GM23338 (cell line): ENCODE measurements at regions not wholly inside any gene's neighbourhood (a gene's known extent, or its start where the extent isn't known, plus 50 kb on each side); places are given as distances from the start of the nearest gene placed in this dataset.

Experiments used
- ATAC-seq: fragments of 200-7000 bp; cut with Tn5 transposase; 3 replicates; pipeline ENCODE4 v1.9.1; 2020
- DNase-seq: peaks from one replicate; pipeline ENCODE4 v3.0.0-alpha.2; 2015; ENCODE audit warnings: low spot score
- H2AFZ ChIP-seq: fragments of 200-600 bp; sonication (generic); 2 replicates; pipeline ENCODE4 v1.8.0; 2016; ENCODE audit warnings: antibody characterized with exemption, mild to moderate bottlenecking, moderate library complexity
- H3F3A ChIP-seq: fragments of 200-600 bp; sonication (generic); replicated peaks from 2 replicates; pipeline ENCODE4 v1.8.0; 2017; ENCODE audit warnings: antibody characterized with exemption, mixed run types, low read depth
- H3K27ac ChIP-seq: fragments of 200-600 bp; sonication (generic); 2 replicates; pipeline ENCODE4 v1.6.1; 2016; ENCODE audit warnings: low read depth
- H3K27me3 ChIP-seq: fragments of 200-600 bp; sonication (generic); 2 replicates; pipeline ENCODE4 v1.8.0; 2016; ENCODE audit warnings: mild to moderate bottlenecking, mixed run types, moderate library complexity; ENCODE audit not compliant: insufficient read depth
- H3K36me3 ChIP-seq: fragments of 200-600 bp; sonication (generic); 2 replicates; pipeline ENCODE4 v1.8.0; 2016; ENCODE audit warnings: mild to moderate bottlenecking; ENCODE audit not compliant: insufficient read depth
- H3K4me1 ChIP-seq: fragments of 200-600 bp; sonication (generic); 2 replicates; pipeline ENCODE4 v1.8.0; 2016; ENCODE audit warnings: mild to moderate bottlenecking, moderate library complexity; ENCODE audit not compliant: insufficient read depth
- H3K4me2 ChIP-seq: fragments of 200-600 bp; sonication (generic); 2 replicates; pipeline ENCODE4 v1.7.1; 2017; ENCODE audit warnings: mixed run types
- H3K4me3 ChIP-seq: fragments of 200-600 bp; sonication (generic); 2 replicates; pipeline ENCODE4 v1.6.1; 2016; ENCODE audit warnings: mixed run types
- H3K79me2 ChIP-seq: fragments of 200-600 bp; sonication (generic); replicated peaks from 2 replicates; pipeline ENCODE4 v1.8.0; 2017; ENCODE audit warnings: mild to moderate bottlenecking; ENCODE audit not compliant: insufficient read depth
- H3K9me2 ChIP-seq: fragments of 200-600 bp; sonication (generic); 2 replicates; pipeline ENCODE4 v1.8.0; 2017; ENCODE audit not compliant: insufficient read depth
- H4K20me1 ChIP-seq: fragments of 200-600 bp; sonication (generic); replicated peaks from 2 replicates; pipeline ENCODE4 v1.8.0; 2017; ENCODE audit warnings: mild to moderate bottlenecking; ENCODE audit not compliant: insufficient read depth
- H3K27ac Mint-ChIP-seq: 2 replicates; pipeline ENCODE4 v1.8.0; 2020; ENCODE audit warnings: inconsistent platforms, mild to moderate bottlenecking, moderate library complexity, mixed read lengths
- H3K27me3 Mint-ChIP-seq: 3 replicates; pipeline ENCODE4 v1.8.0; 2022; ENCODE audit warnings: low read depth, mild to moderate bottlenecking, moderate library complexity, mixed read lengths, inconsistent platforms; ENCODE audit not compliant: insufficient read depth, poor library complexity
- H3K36me3 Mint-ChIP-seq: 3 replicates; pipeline ENCODE4 v1.8.0; 2021; ENCODE audit warnings: low read depth, mild to moderate bottlenecking, inconsistent platforms, moderate library complexity, mixed read lengths
- H3K4me1 Mint-ChIP-seq: 3 replicates; pipeline ENCODE4 v1.8.0; 2020; ENCODE audit warnings: mild to moderate bottlenecking, inconsistent platforms, mixed read lengths
- H3K4me3 Mint-ChIP-seq: 3 replicates; pipeline ENCODE4 v1.8.0; 2021; ENCODE audit warnings: moderate library complexity, mild to moderate bottlenecking, inconsistent platforms, mixed read lengths
- H3K9me3 Mint-ChIP-seq: 3 replicates; pipeline ENCODE4 v1.8.0; 2020; ENCODE audit warnings: moderate library complexity, mild to moderate bottlenecking, inconsistent platforms, mixed read lengths
- CREB1 ChIP-seq: fragments of 250-450 bp; sonication (Bioruptor Pico); IDR thresholded peaks from 2 replicates; pipeline ENCODE4 v1.5.0; 2020; ENCODE audit warnings: low read depth, mild to moderate bottlenecking, moderate library complexity
- EZH2 ChIP-seq: fragments of 200-600 bp; sonication (generic); IDR thresholded peaks from one replicate; pipeline ENCODE4 v1.8.0; 2017; ENCODE audit warnings: antibody characterized with exemption, mild to moderate bottlenecking, low read depth; ENCODE audit not compliant: unreplicated experiment
- EZH2phosphoT487 ChIP-seq: fragments of 200-600 bp; sonication (generic); IDR thresholded peaks from one replicate; pipeline ENCODE4 v1.8.1; 2018; ENCODE audit warnings: antibody characterized with exemption; ENCODE audit not compliant: unreplicated experiment
- JUNB ChIP-seq: IDR thresholded peaks from one replicate; pipeline ENCODE4 v1.6.1; 2016; ENCODE audit warnings: antibody characterized with exemption; ENCODE audit not compliant: unreplicated experiment
- NANOG ChIP-seq: IDR thresholded peaks from 2 replicates; pipeline ENCODE4 v1.6.1; 2016; ENCODE audit warnings: antibody characterized with exemption, borderline replicate concordance
- POLR2AphosphoS5 ChIP-seq: IDR thresholded peaks from 2 replicates; pipeline ENCODE4 v1.6.1; 2016; ENCODE audit warnings: antibody characterized with exemption, low read depth
- STAT1 ChIP-seq: IDR thresholded peaks from one replicate; pipeline ENCODE4 v1.6.1; 2016; ENCODE audit warnings: antibody characterized with exemption; ENCODE audit not compliant: unreplicated experiment
- ZNF114 ChIP-seq: fragments of 250-450 bp; sonication (Bioruptor Pico); IDR thresholded peaks from 2 replicates; pipeline ENCODE4 v1.5.0; 2020; ENCODE audit warnings: mild to moderate bottlenecking, moderate library complexity
- ZNF331 ChIP-seq: fragments of 250-450 bp; sonication (Bioruptor Pico); IDR thresholded peaks from 2 replicates; pipeline ENCODE4 v1.5.0; 2020; ENCODE audit warnings: low read depth, mild to moderate bottlenecking, moderate library complexity
- TF ChIP-seq, protein P1 (sequence below): IDR thresholded peaks from one replicate; pipeline ENCODE4 v1.6.1; 2018; ENCODE audit warnings: antibody characterized with exemption; ENCODE audit not compliant: unreplicated experiment
- TF ChIP-seq, protein P2 (sequence below): IDR thresholded peaks from 2 replicates; pipeline ENCODE4 v1.6.1; 2016; ENCODE audit warnings: antibody characterized with exemption
- TF ChIP-seq, protein P3 (sequence below): fragments of 250-450 bp; sonication (Bioruptor Pico); IDR thresholded peaks from 2 replicates; pipeline ENCODE4 v1.5.0; 2020; ENCODE audit warnings: mild to moderate bottlenecking, moderate library complexity
- TF ChIP-seq, protein P4 (sequence below), 2 experiments: fragments of 200-600 bp in 1 of 2; sonication (generic) in 1 of 2; conservative IDR thresholded peaks; 2 replicates each; pipeline versions ENCODE4 v1.5.1 to v1.6.1; 2016 to 2017; ENCODE audit warnings: antibody characterized with exemption in 2 of 2, low read depth in 2 of 2, mild to moderate bottlenecking in 2 of 2, moderate library complexity in 1 of 2

DNA sequence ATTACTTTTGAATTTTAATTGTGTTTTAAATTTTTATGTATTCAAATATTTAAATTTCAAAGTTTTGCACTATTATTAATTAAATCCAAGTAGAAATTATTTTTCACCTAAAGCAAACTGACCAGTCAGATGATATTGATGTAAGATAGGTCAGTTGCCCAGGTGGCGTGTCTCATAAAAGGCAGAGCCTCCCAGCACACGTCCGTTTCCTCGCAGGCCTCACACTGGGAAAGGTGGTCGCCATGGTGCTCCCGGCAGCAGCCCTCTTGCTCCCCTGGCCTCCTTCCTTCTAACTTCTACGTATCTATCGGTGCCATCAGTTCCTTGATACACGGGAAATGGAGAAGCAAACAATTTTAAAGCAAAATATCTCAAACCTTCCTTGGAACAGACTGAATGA, 516.8 kb downstream of the GALR1 start (continued):
- TF ChIP-seq, protein P1, sequence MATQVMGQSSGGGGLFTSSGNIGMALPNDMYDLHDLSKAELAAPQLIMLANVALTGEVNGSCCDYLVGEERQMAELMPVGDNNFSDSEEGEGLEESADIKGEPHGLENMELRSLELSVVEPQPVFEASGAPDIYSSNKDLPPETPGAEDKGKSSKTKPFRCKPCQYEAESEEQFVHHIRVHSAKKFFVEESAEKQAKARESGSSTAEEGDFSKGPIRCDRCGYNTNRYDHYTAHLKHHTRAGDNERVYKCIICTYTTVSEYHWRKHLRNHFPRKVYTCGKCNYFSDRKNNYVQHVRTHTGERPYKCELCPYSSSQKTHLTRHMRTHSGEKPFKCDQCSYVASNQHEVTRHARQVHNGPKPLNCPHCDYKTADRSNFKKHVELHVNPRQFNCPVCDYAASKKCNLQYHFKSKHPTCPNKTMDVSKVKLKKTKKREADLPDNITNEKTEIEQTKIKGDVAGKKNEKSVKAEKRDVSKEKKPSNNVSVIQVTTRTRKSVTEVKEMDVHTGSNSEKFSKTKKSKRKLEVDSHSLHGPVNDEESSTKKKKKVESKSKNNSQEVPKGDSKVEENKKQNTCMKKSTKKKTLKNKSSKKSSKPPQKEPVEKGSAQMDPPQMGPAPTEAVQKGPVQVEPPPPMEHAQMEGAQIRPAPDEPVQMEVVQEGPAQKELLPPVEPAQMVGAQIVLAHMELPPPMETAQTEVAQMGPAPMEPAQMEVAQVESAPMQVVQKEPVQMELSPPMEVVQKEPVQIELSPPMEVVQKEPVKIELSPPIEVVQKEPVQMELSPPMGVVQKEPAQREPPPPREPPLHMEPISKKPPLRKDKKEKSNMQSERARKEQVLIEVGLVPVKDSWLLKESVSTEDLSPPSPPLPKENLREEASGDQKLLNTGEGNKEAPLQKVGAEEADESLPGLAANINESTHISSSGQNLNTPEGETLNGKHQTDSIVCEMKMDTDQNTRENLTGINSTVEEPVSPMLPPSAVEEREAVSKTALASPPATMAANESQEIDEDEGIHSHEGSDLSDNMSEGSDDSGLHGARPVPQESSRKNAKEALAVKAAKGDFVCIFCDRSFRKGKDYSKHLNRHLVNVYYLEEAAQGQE = no peak

DNA sequence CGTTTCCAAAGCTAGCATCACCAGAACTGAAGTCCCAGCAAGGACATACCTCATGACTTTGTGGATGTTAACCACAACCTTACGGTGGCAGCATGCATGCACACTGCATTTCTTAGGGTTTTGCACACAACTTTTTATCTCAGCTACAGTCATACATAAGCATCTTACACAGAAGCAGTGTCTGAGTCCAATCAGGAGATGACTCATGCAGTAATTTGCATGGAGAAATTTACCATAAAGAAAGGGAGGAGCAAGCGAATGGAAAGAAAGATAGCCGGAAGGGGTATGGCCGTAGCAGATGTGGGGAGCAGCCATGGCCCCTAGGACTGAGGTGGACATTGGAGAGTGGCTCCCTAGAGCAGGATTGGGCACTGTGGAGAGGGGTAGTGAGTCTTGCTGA, 522.5 kb downstream of the GALR1 start:
- no peak for ATAC-seq
- no peak overlapping the region for H3K27ac Mint-ChIP-seq
- H2AFZ ChIP-seq = no peak overlapping the region
- H3K4me3 Mint-ChIP-seq = no peak overlapping the region
- H3K4me1 Mint-ChIP-seq = no peaks in the 10 kb centered on the region
- H3K4me2 ChIP-seq = no peak overlapping the region
- H4K20me1 ChIP-seq = no peaks in the 10 kb centered on the region
- no peak overlapping the region for H3K27ac ChIP-seq
- no peaks in the 10 kb centered on the region for H3K9me2 ChIP-seq
- no peaks in the 10 kb centered on the region for H3K27me3 ChIP-seq
- TF ChIP-seq JUNB (no peak), CREB1 (CRISPR knock-in tag) (no peak), POLR2AphosphoS5 (no peak), EZH2 (no peak), STAT1 (no peak), EZH2phosphoT487 (no peak), ZNF331 (no peak), NANOG (no peak), ZNF114 (CRISPR knock-in tag) (no peak)
- TF ChIP-seq, protein P2, sequence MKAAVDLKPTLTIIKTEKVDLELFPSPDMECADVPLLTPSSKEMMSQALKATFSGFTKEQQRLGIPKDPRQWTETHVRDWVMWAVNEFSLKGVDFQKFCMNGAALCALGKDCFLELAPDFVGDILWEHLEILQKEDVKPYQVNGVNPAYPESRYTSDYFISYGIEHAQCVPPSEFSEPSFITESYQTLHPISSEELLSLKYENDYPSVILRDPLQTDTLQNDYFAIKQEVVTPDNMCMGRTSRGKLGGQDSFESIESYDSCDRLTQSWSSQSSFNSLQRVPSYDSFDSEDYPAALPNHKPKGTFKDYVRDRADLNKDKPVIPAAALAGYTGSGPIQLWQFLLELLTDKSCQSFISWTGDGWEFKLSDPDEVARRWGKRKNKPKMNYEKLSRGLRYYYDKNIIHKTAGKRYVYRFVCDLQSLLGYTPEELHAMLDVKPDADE = no peak
- TF ChIP-seq, protein P3, sequence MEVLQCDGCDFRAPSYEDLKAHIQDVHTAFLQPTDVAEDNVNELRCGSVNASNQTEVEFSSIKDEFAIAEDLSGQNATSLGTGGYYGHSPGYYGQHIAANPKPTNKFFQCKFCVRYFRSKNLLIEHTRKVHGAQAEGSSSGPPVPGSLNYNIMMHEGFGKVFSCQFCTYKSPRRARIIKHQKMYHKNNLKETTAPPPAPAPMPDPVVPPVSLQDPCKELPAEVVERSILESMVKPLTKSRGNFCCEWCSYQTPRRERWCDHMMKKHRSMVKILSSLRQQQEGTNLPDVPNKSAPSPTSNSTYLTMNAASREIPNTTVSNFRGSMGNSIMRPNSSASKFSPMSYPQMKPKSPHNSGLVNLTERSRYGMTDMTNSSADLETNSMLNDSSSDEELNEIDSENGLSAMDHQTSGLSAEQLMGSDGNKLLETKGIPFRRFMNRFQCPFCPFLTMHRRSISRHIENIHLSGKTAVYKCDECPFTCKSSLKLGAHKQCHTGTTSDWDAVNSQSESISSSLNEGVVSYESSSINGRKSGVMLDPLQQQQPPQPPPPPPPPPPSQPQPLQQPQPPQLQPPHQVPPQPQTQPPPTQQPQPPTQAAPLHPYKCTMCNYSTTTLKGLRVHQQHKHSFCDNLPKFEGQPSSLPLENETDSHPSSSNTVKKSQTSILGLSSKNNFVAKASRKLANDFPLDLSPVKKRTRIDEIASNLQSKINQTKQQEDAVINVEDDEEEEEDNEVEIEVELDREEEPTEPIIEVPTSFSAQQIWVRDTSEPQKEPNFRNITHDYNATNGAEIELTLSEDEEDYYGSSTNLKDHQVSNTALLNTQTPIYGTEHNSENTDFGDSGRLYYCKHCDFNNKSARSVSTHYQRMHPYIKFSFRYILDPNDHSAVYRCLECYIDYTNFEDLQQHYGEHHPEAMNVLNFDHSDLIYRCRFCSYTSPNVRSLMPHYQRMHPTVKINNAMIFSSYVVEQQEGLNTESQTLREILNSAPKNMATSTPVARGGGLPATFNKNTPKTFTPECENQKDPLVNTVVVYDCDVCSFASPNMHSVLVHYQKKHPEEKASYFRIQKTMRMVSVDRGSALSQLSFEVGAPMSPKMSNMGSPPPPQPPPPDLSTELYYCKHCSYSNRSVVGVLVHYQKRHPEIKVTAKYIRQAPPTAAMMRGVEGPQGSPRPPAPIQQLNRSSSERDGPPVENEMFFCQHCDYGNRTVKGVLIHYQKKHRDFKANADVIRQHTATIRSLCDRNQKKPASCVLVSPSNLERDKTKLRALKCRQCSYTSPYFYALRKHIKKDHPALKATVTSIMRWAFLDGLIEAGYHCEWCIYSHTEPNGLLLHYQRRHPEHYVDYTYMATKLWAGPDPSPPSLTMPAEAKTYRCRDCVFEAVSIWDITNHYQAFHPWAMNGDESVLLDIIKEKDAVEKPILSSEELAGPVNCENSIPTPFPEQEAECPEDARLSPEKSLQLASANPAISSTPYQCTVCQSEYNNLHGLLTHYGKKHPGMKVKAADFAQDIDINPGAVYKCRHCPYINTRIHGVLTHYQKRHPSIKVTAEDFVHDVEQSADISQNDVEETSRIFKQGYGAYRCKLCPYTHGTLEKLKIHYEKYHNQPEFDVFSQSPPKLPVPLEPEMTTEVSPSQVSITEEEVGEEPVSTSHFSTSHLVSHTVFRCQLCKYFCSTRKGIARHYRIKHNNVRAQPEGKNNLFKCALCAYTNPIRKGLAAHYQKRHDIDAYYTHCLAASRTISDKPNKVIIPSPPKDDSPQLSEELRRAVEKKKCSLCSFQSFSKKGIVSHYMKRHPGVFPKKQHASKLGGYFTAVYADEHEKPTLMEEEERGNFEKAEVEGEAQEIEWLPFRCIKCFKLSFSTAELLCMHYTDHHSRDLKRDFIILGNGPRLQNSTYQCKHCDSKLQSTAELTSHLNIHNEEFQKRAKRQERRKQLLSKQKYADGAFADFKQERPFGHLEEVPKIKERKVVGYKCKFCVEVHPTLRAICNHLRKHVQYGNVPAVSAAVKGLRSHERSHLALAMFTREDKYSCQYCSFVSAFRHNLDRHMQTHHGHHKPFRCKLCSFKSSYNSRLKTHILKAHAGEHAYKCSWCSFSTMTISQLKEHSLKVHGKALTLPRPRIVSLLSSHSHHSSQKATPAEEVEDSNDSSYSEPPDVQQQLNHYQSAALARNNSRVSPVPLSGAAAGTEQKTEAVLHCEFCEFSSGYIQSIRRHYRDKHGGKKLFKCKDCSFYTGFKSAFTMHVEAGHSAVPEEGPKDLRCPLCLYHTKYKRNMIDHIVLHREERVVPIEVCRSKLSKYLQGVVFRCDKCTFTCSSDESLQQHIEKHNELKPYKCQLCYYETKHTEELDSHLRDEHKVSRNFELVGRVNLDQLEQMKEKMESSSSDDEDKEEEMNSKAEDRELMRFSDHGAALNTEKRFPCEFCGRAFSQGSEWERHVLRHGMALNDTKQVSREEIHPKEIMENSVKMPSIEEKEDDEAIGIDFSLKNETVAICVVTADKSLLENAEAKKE (CRISPR knock-in tag) = no peak
- TF ChIP-seq, protein P4, sequence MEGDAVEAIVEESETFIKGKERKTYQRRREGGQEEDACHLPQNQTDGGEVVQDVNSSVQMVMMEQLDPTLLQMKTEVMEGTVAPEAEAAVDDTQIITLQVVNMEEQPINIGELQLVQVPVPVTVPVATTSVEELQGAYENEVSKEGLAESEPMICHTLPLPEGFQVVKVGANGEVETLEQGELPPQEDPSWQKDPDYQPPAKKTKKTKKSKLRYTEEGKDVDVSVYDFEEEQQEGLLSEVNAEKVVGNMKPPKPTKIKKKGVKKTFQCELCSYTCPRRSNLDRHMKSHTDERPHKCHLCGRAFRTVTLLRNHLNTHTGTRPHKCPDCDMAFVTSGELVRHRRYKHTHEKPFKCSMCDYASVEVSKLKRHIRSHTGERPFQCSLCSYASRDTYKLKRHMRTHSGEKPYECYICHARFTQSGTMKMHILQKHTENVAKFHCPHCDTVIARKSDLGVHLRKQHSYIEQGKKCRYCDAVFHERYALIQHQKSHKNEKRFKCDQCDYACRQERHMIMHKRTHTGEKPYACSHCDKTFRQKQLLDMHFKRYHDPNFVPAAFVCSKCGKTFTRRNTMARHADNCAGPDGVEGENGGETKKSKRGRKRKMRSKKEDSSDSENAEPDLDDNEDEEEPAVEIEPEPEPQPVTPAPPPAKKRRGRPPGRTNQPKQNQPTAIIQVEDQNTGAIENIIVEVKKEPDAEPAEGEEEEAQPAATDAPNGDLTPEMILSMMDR (conservative IDR thresholded peaks at IDR 0.05; ENCODE audit: low read depth in 2 of 2) = no peak
- H3K36me3 Mint-ChIP-seq = peaks cover 6% of the 10 kb centered on the region; the same call in 1 of the 3 replicates
- H3F3A ChIP-seq = no peaks in the 10 kb centered on the region
- no peaks in the 10 kb centered on the region for H3K4me1 ChIP-seq
- H3K9me3 Mint-ChIP-seq = peaks cover 70% of the 10 kb centered on the region
- H3K4me3 ChIP-seq = no peak overlapping the region
- H3K36me3 ChIP-seq = peaks cover 14% of the 10 kb centered on the region; the same call in 1 of the 2 replicates
- no peaks in the 10 kb centered on the region for H3K79me2 ChIP-seq
- H3K27me3 Mint-ChIP-seq = peaks cover 6% of the 10 kb centered on the region
- DNase-seq = no peak
